ENCODE measurements at regions not wholly inside any gene's neighbourhood (a gene's known extent, or its start where the extent isn't known, plus 50 kb on each side); places are given as distances from the start of the nearest gene placed in this dataset.

- DNase-seq (ENCODE audit: low read depth in 3 of 3) = no peak
These were observed 1476.9 kb downstream of the EFNB2 start for GRCh38 chr13:105058517-105058916.

- DNase-seq (ENCODE audit: low read depth in 3 of 3) = no peak
These were observed 1482.8 kb downstream of the EFNB2 start for GRCh38 chr13:105052711-105053110.

- no peak for DNase-seq (ENCODE audit: low read depth in 3 of 3)
These were observed 1484.8 kb downstream of the EFNB2 start for GRCh38 chr13:105050686-105051085.

GRCh38 chr13:105048677-105049076 is 1486.8 kb downstream of the EFNB2 start:
- no peak for DNase-seq (ENCODE audit: low read depth in 3 of 3)

GRCh38 chr13:105047676-105048295 is 1487.7 kb downstream of the EFNB2 start:
- no peak for DNase-seq (ENCODE audit: low read depth in 3 of 3)

- no peak for DNase-seq (ENCODE audit: low read depth in 3 of 3)
These were observed 1498.4 kb downstream of the EFNB2 start for GRCh38 chr13:105037110-105037509.

DNA sequence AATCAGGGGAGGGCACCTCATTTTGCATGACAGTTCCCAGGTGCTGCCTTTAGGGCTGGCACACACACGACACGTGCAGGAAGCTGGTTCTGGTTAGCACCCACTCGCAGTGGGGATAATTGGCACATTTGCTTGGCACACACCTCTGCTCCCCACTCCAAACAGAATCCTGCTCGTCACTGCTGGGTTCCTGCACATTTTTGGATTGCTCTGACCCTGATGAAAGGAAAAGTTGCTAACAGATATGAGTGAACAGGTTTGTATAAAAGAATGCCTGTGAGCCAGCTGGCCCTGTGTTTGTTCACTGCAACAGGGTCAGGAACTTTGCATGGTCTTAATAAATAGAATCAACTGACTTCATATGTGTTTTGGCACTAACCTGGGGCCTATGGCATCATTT is 1500.4 kb downstream of the EFNB2 start:
- no peak for DNase-seq (ENCODE audit: low read depth in 3 of 3)

DNA sequence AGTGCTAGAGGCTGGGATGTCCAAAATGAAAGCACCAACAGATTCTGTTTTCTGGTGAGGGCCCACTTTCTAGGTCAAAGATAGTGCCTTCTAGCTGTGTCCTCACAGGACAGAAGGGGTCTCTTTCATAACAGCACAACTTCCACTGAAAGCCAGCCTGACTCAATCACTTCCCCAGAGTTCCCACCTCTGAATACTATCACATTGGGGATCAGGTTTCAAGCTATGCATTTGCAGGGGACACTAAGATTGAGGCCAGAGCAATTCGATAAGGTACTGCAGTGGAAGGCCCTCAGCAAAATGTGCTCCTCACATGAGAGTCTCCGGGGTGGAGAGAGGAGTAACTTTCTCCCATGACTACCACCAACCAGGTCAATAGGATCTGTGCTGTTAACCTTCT is 1501.5 kb downstream of the EFNB2 start:
- no peak for DNase-seq (ENCODE audit: low read depth in 3 of 3)

DNA sequence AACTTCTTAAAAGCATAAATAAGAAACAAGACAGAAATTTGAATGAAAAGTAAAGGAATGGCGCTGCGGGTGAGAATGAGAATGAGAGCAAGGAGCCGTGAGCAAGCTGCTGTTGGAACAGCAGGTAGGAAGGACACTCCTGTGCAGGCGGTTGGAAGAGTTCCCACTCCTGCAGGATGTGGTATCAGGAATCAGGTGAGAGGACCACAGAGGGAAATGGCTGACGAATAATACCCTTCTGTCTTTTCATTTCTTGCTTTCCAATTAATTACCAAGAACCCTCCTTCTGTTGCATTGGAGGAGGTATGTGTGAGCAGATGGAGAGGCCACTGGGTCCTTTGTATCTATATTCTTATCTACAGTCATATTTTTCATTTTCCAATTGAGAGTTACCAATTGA is 1504.2 kb downstream of the EFNB2 start:
- DNase-seq (ENCODE audit: low read depth in 3 of 3) = no peak

GRCh38 chr13:105030851-105031250 is 1504.6 kb downstream of the EFNB2 start:
- no peak for DNase-seq (ENCODE audit: low read depth in 3 of 3)

DNA sequence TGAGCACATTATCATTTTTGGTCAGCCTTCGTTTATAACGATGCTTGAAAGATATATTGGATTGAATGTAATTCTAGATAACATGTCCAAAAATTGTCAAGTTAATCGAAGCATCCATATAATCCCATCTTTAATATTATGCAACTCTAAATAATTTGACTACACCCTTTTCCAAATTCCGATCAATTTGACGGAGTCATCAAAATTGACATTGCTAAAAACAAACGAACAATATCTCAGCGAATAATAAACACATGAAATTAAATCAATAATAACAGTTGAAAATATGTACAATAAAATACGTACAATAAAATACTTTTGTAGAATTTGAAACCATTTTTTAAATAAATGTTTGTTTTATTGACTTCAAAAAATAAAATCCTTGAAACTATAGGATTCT is 1516.4 kb downstream of the EFNB2 start:
- no peak for DNase-seq (ENCODE audit: low read depth in 3 of 3)

GRCh38 chr13:105016266-105016665 is 1519.2 kb downstream of the EFNB2 start:
- DNase-seq (ENCODE audit: low read depth in 3 of 3) = no peak

GRCh38 chr13:105008604-105009003 is 1526.9 kb downstream of the EFNB2 start:
- no peak for DNase-seq (ENCODE audit: low read depth in 3 of 3)

DNA sequence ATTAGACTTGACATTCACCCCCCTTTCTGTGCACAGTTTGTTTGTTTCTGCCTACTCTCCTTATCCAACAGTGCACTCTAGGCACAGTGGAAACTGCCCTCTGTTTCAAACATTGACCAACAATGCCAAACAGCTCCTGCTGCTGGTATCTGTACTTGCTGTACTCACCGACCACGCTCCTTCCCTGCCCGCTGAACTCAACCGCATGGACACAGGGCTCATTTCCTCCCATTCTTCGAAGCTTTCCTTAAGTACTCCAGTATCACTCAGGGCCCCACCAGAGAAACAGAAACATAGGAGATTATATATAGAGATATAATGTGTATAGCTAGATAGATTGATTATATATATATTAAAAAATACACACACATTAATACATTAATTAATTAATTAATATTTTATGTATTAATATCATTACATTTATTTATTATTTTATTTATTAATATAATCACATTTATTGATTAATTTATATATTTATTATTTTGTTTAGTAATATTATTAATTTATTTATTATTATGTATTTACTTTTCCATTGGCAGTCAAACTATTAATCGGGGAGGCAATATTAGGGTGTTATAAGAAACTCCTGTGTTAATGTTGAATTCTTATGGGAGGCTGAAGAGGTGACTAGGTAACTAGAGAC is 1528.2 kb downstream of the EFNB2 start:
- DNase-seq (ENCODE audit: low read depth in 3 of 3) = no peak

- no peak for DNase-seq (ENCODE audit: low read depth in 3 of 3)
These were observed 1539.4 kb downstream of the EFNB2 start for GRCh38 chr13:104996022-104996421.

DNA sequence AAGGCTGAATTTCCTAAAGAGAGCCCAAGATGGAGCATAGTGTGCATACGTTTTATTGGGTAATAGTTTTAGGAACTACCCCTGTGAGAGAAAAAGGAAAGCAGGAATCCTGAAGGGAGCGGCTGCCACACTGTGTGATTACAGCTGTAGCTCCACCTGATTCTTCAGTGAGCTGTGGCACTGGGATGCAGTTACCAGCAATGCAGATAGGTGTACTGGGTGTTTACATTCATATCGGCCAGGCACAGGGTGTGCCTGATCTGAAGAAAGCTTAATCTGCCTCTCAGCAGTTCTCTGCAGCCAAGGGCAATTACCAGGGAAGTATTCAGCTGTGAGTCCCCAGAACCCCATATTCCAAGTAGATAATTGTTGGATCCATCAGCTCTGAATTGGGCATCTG is 1541.8 kb downstream of the EFNB2 start:
- no peak for DNase-seq (ENCODE audit: low read depth in 3 of 3)

- no peak for DNase-seq (ENCODE audit: low read depth in 3 of 3)
These were observed 1547.8 kb downstream of the EFNB2 start for GRCh38 chr13:104987621-104988020.

DNA sequence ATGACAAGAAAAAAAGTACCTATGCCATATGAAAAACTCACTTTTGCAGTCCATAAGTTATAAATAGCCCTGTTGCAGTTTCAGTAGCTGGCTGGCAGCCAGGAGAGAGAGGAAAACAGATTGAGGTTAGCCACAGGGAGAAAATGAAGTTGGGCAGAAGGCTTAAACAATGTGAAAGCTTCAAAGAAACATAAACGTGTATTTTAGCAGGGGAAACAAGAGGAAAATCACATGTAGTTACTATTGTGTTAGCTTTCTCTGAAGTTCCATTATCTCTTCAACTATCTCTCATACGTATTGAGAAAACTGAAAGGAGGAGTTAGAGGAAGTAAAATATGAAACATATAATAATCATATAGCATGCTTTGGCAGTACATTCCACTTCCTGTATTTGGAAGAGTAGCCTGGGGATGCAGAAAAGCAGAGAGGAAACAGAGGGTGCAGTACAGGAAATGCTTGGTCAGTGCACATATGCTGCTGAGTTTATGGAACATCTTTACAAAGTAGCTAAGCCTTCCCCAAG is 1551.1 kb downstream of the EFNB2 start:
- peak in 2 of 3 donors; percentile 4 to 6 for DNase-seq (ENCODE audit: low read depth in 3 of 3)

DNA sequence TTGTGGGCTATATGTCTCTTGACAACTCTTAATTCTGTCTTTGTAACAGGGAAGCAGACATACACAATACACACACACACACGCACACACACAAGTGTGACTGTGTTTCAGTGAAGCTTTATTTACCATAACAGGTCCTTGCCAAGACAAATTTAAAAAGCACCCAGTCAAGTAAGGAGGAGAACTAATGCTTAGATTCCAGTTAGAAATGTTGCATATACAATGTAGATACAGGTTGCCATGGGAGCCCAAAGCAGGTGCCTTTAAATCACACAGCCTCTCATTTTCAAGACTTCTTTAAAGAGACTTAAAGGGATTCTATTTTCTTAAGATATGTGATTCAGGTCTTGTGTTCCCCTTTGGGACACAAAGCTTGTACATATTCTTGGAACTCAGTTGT is 1551.9 kb downstream of the EFNB2 start:
- DNase-seq (ENCODE audit: low read depth in 3 of 3) = no peak

GRCh38 chr13:104980586-104980985 is 1554.9 kb downstream of the EFNB2 start:
- DNase-seq (ENCODE audit: low read depth in 3 of 3) = no peak

- DNase-seq (ENCODE audit: low read depth in 3 of 3) = no peak
These were observed 1556.0 kb downstream of the EFNB2 start for GRCh38 chr13:104979281-104980030.

- DNase-seq (ENCODE audit: low read depth in 3 of 3) = no peak
These were observed 1558.5 kb downstream of the EFNB2 start for GRCh38 chr13:104976986-104977385.

- DNase-seq (ENCODE audit: low read depth in 3 of 3) = no peak
These were observed 1560.2 kb downstream of the EFNB2 start for GRCh38 chr13:104975272-104975671.

Measured in stimulated activated CD4-positive, alpha-beta T cell treated with anti-CD3 and anti-CD28 coated beads, TNF-alpha, amount 100 ng/mL, for 48 hours (primary cell).